ENCODE measurements at regions not wholly inside any gene's neighbourhood (a gene's known extent, or its start where the extent isn't known, plus 50 kb on each side); places are given as distances from the start of the nearest gene placed in this dataset.

DNA sequence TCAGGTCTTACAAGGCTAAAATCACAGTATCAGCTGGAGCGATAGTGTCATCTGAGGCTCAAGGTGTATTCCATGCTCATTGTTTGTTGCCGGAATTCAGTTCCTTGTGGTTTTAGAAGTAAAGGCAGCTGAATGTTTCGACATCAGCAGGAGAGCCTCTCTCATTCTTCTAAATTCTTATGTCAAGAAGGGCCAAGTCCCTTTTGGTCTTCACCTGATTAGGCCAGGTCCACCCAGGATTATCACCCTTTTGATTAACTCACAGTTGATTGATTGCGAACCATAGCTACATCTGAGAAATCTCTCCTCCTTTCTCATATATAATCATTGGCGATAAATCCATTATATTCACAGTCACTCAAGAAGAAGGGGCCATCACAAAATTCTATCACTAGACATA, 806.7 kb upstream of the PRMT6 start:
- no peaks in the 10 kb centered on the region for H3K9me3 ChIP-seq
- H3K4me1 ChIP-seq (ENCODE audit: insufficient read depth): no peaks in the 10 kb centered on the region
- H3K36me3 ChIP-seq: no peaks in the 10 kb centered on the region
- WGBS, 3 donors: 71 to 74% (median 74%) methylated on average over 5 of the region's 5 CpGs
- no peak for TF ChIP-seq EP300 (IDR thresholded peaks at IDR 0.05)
- TF ChIP-seq, protein P1, sequence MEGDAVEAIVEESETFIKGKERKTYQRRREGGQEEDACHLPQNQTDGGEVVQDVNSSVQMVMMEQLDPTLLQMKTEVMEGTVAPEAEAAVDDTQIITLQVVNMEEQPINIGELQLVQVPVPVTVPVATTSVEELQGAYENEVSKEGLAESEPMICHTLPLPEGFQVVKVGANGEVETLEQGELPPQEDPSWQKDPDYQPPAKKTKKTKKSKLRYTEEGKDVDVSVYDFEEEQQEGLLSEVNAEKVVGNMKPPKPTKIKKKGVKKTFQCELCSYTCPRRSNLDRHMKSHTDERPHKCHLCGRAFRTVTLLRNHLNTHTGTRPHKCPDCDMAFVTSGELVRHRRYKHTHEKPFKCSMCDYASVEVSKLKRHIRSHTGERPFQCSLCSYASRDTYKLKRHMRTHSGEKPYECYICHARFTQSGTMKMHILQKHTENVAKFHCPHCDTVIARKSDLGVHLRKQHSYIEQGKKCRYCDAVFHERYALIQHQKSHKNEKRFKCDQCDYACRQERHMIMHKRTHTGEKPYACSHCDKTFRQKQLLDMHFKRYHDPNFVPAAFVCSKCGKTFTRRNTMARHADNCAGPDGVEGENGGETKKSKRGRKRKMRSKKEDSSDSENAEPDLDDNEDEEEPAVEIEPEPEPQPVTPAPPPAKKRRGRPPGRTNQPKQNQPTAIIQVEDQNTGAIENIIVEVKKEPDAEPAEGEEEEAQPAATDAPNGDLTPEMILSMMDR (IDR thresholded peaks at IDR 0.05): no peak
- no peak for TF ChIP-seq POLR2A (IDR thresholded peaks at IDR 0.05)
- no peaks in the 10 kb centered on the region for H3K27me3 ChIP-seq
- DNase-seq: no peak
- no peak overlapping the region for H3K27ac ChIP-seq
- intact Hi-C loops (cut with DNase I): no loop called here
- H3K4me3 ChIP-seq: no peak overlapping the region

DNA sequence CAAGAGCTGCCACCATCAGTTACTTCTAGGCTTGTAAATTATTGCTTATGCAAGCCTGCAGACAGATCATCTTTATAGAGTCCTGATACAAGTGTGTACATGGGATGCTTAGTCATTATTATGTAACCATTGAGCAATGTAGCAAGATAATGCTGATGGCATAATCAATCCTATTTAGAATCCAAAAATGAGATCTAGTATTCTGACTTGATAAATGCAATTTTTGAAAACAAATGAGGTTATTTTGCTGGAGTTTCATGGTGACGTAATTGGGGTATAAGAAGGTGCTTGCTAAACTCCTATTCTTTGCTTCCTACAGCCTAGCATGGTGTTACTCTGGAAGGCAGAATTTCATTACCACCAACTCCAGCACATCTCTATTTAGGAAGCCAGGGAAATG, 801.7 kb upstream of the PRMT6 start:
- no peak overlapping the region for H3K4me3 ChIP-seq
- 81 to 89% (median 83%) methylated on average over 1 of the region's 1 CpG for WGBS, 3 donors
- H3K27ac ChIP-seq: no peak overlapping the region
- no peaks in the 10 kb centered on the region for H3K36me3 ChIP-seq
- TF ChIP-seq POLR2A (IDR thresholded peaks at IDR 0.05) (no peak), EP300 (IDR thresholded peaks at IDR 0.05) (no peak)
- TF ChIP-seq, protein P1 (IDR thresholded peaks at IDR 0.05): no peak
- H3K9me3 ChIP-seq: no peaks in the 10 kb centered on the region
- H3K4me1 ChIP-seq (ENCODE audit: insufficient read depth): no peaks in the 10 kb centered on the region
- H3K27me3 ChIP-seq: no peaks in the 10 kb centered on the region
- no peak for DNase-seq
- intact Hi-C loops (cut with DNase I): no loop called here

DNA sequence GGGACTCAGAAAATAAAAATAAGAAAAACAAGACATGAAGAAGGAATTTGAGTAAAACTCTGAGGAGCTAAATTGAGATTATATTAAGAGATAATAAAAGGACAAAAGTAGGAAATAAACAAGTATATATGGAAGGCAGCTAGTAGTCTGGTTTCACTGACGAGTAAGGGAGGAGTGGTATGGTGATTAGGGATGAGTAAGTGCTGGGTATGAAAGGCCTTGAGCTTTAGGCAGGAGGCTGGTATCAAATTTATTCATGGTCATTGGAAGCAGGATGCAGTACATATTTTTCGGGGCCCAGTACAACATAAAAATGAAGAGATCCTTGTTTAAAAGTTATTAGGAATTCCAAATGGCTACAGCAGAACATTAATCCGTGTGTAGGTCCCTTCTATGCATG, 789.7 kb upstream of the PRMT6 start:
- 51 to 61% (median 60%) methylated on average over 3 of the region's 3 CpGs for WGBS, 3 donors
- no peaks in the 10 kb centered on the region for H3K36me3 ChIP-seq
- intact Hi-C loops (cut with DNase I): no loop called here
- H3K27me3 ChIP-seq: no peaks in the 10 kb centered on the region
- no peak overlapping the region for H3K27ac ChIP-seq
- H3K4me3 ChIP-seq: no peak overlapping the region
- TF ChIP-seq, protein P1 (IDR thresholded peaks at IDR 0.05): no peak
- TF ChIP-seq EP300 (IDR thresholded peaks at IDR 0.05) (no peak), POLR2A (IDR thresholded peaks at IDR 0.05) (no peak)
- DNase-seq: no peak
- H3K9me3 ChIP-seq: no peaks in the 10 kb centered on the region
- no peaks in the 10 kb centered on the region for H3K4me1 ChIP-seq (ENCODE audit: insufficient read depth)

DNA sequence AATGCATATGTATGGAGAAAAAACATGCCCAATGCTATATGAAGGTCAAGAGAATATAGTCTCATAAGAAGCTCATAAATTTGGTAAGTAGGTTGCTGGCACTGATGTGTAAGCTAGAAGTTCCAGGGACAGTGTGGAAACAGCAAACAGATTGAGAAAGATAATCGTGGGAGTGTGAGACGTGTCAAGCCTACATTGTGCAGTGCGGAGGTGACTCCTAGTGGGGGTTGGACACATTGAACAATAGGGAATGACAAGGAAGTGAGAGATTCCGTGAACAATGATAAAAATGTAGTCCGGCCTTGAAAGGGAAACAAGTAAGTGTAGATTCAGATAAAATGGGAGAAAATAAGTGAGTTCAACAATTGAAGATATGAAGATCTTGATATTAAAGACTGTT, 788.4 kb upstream of the PRMT6 start:
- H3K27me3 ChIP-seq: no peaks in the 10 kb centered on the region
- no peak for DNase-seq
- WGBS, 3 donors: 16 to 30% (median 21%) methylated on average over 5 of the region's 5 CpGs
- no peak overlapping the region for H3K4me3 ChIP-seq
- H3K4me1 ChIP-seq (ENCODE audit: insufficient read depth): no peaks in the 10 kb centered on the region
- no peak overlapping the region for H3K27ac ChIP-seq
- no peaks in the 10 kb centered on the region for H3K36me3 ChIP-seq
- TF ChIP-seq POLR2A (IDR thresholded peaks at IDR 0.05) (no peak), EP300 (IDR thresholded peaks at IDR 0.05) (no peak)
- TF ChIP-seq, protein P1 (IDR thresholded peaks at IDR 0.05): no peak
- intact Hi-C loops (cut with DNase I): no loop called here
- no peaks in the 10 kb centered on the region for H3K9me3 ChIP-seq

DNA sequence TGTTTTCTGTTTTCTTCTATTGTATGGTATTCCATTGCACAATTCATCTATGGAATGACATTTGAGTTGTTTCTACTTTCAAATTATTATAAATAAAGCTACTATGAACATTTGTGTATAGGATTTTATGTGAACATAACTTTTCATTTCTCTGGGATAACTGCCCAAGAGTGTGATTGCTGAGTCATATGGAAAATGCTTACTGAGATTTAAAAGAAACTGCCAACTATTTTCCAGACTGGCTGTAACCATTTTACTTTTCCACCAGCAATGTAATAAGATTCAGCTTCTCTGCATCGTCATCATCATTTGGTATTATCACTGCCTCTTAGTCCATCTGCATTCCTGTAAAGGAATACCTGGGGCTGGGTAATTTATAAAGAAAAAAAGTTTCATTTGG, 779.6 kb upstream of the PRMT6 start:
- TF ChIP-seq EP300 (IDR thresholded peaks at IDR 0.05) (no peak), POLR2A (IDR thresholded peaks at IDR 0.05) (no peak)
- TF ChIP-seq, protein P1 (IDR thresholded peaks at IDR 0.05): no peak
- no peak for DNase-seq
- Histone ChIP-seq H3K27ac (no peak overlapping the region), H3K4me3 (no peak overlapping the region), H3K9me3 (no peaks in the 10 kb centered on the region), H3K36me3 (no peaks in the 10 kb centered on the region), H3K4me1 (ENCODE audit: insufficient read depth) (no peaks in the 10 kb centered on the region), H3K27me3 (no peaks in the 10 kb centered on the region)
- WGBS, 3 donors: 53 to 76% (median 66%) methylated on average over 1 of the region's 1 CpG
- intact Hi-C loops (cut with DNase I): no loop called here
